HEK293T (cell line): ENCODE measurements at regions not wholly inside any gene's neighbourhood (a gene's known extent, or its start where the extent isn't known, plus 50 kb on each side); places are given as distances from the start of the nearest gene placed in this dataset.

ENCODE experiments used
- ARNT ChIP-seq: fragments of 450-650 bp; IDR thresholded peaks from 2 replicates; pipeline ENCODE4 v1.6.1; 2017; ENCODE audit warnings: mild to moderate bottlenecking
- BHLHE40 ChIP-seq: fragments of 450-650 bp; IDR thresholded peaks from 2 replicates; pipeline ENCODE4 v1.6.1; 2016; ENCODE audit warnings: mild to moderate bottlenecking, moderate library complexity, borderline replicate concordance
- CTBP1 ChIP-seq: fragments of 450-650 bp; IDR thresholded peaks from 2 replicates; pipeline ENCODE4 v1.6.1; 2016; ENCODE audit warnings: borderline replicate concordance
- ELF4 ChIP-seq: fragments of 450-650 bp; IDR thresholded peaks from 2 replicates; pipeline ENCODE4 v1.6.1; 2017; ENCODE audit warnings: antibody characterized with exemption
- FOXA1 ChIP-seq: fragments of 450-650 bp; IDR thresholded peaks from 2 replicates; pipeline ENCODE4 v1.6.1; 2016; ENCODE audit warnings: mild to moderate bottlenecking
- FOXK2 ChIP-seq: fragments of 450-650 bp; IDR thresholded peaks from 2 replicates; pipeline ENCODE4 v1.6.1; 2016; ENCODE audit warnings: mild to moderate bottlenecking
- FOXM1 ChIP-seq: fragments of 450-650 bp; IDR thresholded peaks from 2 replicates; pipeline ENCODE4 v1.6.1; 2017; ENCODE audit warnings: mild to moderate bottlenecking, borderline replicate concordance
- NFRKB ChIP-seq: fragments of 450-650 bp; IDR thresholded peaks from 2 replicates; pipeline ENCODE4 v1.6.1; 2016; ENCODE audit warnings: mild to moderate bottlenecking, moderate library complexity
- SP1 ChIP-seq: fragments of 450-650 bp; IDR thresholded peaks from 2 replicates; pipeline ENCODE4 v1.6.1; 2017
- ZNF384 ChIP-seq: fragments of 450-650 bp; IDR thresholded peaks from 2 replicates; pipeline ENCODE4 v1.6.1; 2016

DNA sequence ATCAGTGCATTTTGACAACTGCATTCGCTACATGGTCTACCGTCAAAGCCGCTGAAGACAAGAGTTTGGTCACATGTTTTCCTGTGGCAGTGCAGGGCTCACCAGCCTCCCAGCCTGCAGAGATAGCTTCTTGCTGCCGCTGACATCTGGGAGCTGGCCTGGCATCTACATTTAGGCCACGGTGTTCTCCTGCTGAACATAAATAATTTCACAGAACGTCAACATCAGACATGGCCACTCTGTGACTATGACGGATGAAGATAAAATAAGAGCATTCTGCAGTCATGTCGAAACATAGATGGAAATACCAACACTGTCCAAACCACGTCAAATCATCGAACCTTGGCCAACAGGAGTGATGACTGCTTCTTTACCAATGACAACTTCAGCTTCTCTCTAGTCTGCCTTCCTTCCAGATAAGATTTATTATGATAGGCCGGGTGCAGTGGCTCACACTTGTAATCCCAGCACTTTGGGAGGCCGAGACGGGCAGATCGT, 91.2 kb downstream of the TNFAIP2 start:
- TF ChIP-seq NFRKB: no peak
- no peak for TF ChIP-seq BHLHE40
- no peak for TF ChIP-seq FOXA1
- no peak for TF ChIP-seq SP1
- TF ChIP-seq ELF4: no peak
- TF ChIP-seq FOXK2: no peak
- no peak for TF ChIP-seq ZNF384
- TF ChIP-seq CTBP1: no peak
- TF ChIP-seq FOXM1: no peak
- TF ChIP-seq ARNT: no peak
